Glutamatergic neuron (in vitro differentiated cells): ENCODE measurements at regions not wholly inside any gene's neighbourhood (a gene's known extent, or its start where the extent isn't known, plus 50 kb on each side); places are given as distances from the start of the nearest gene placed in this dataset.
A peak's percentile ranks its signal among the peaks of the same experiment; 100 is the strongest.

Experiments used
- DNase-seq: peaks from one replicate; pipeline ENCODE4 v3.0.0; 2022
- H3K27ac Mint-ChIP-seq: one replicate; pipeline ENCODE4 v1.8.0; 2020; ENCODE audit warnings: mild to moderate bottlenecking, mixed read lengths, inconsistent platforms; ENCODE audit not compliant: unreplicated experiment
- H3K27me3 Mint-ChIP-seq: one replicate; pipeline ENCODE4 v1.8.0; 2020; ENCODE audit warnings: mild to moderate bottlenecking, moderate library complexity, mixed read lengths, inconsistent platforms; ENCODE audit not compliant: unreplicated experiment
- H3K36me3 Mint-ChIP-seq: one replicate; pipeline ENCODE4 v1.8.0; 2020; ENCODE audit warnings: mild to moderate bottlenecking, mixed read lengths, inconsistent platforms; ENCODE audit not compliant: unreplicated experiment
- H3K4me1 Mint-ChIP-seq: one replicate; pipeline ENCODE4 v1.8.0; 2020; ENCODE audit warnings: mild to moderate bottlenecking, low read depth, mixed read lengths, inconsistent platforms; ENCODE audit not compliant: unreplicated experiment
- H3K4me3 Mint-ChIP-seq: one replicate; pipeline ENCODE4 v1.8.0; 2020; ENCODE audit warnings: mild to moderate bottlenecking, mixed read lengths, inconsistent platforms; ENCODE audit not compliant: unreplicated experiment
- H3K9me3 Mint-ChIP-seq: one replicate; pipeline ENCODE4 v1.8.0; 2020; ENCODE audit warnings: mild to moderate bottlenecking, moderate library complexity, mixed read lengths, inconsistent platforms; ENCODE audit not compliant: unreplicated experiment
- CTCF ChIP-seq: fragments of 200-600 bp; sonication (generic); IDR thresholded peaks from one replicate; pipeline ENCODE4 v1.5.0; 2021; ENCODE audit not compliant: partially characterized antibody, unreplicated experiment

GRCh38 chr7:46352004-46352954 is 431.2 kb upstream of the IGFBP3 start:
- Mint-ChIP-seq H3K4me1 (peaks cover 2% of the 10 kb centered on the region), H3K27me3 (peaks cover 2% of the 10 kb centered on the region), H3K36me3 (no peaks in the 10 kb centered on the region), H3K9me3 (no peaks in the 10 kb centered on the region), H3K27ac (no peak overlapping the region), H3K4me3 (no peak overlapping the region)
- DNase-seq, result peak; percentile 42
- peak; percentile 55 for TF ChIP-seq CTCF

GRCh38 chr7:46349490-46349889 is 428.4 kb upstream of the IGFBP3 start:
- Mint-ChIP-seq H3K4me3 (no peak overlapping the region), H3K27ac (no peak overlapping the region), H3K36me3 (no peaks in the 10 kb centered on the region), H3K4me1 (peaks cover 2% of the 10 kb centered on the region), H3K27me3 (peaks cover 2% of the 10 kb centered on the region), H3K9me3 (no peaks in the 10 kb centered on the region)
- TF ChIP-seq CTCF, result no peak
- DNase-seq, result no peak

- no peak for DNase-seq
- H3K4me3 Mint-ChIP-seq, result no peak overlapping the region
- H3K27ac Mint-ChIP-seq, result no peak overlapping the region
- peaks cover 3% of the 10 kb centered on the region for H3K9me3 Mint-ChIP-seq
- H3K36me3 Mint-ChIP-seq, result no peaks in the 10 kb centered on the region
- H3K27me3 Mint-ChIP-seq, result peaks cover 1% of the 10 kb centered on the region
- no peak for TF ChIP-seq CTCF
- no peaks in the 10 kb centered on the region for H3K4me1 Mint-ChIP-seq
Measured at GRCh38 chr7:46344533-46344932, 423.5 kb upstream of the IGFBP3 start.

GRCh38 chr7:46343802-46344201 is 422.7 kb upstream of the IGFBP3 start:
- DNase-seq, result no peak
- no peaks in the 10 kb centered on the region for H3K36me3 Mint-ChIP-seq
- no peak overlapping the region for H3K4me3 Mint-ChIP-seq
- peaks cover 3% of the 10 kb centered on the region for H3K9me3 Mint-ChIP-seq
- no peaks in the 10 kb centered on the region for H3K4me1 Mint-ChIP-seq
- peaks cover 3% of the 10 kb centered on the region for H3K27me3 Mint-ChIP-seq
- H3K27ac Mint-ChIP-seq, result no peak overlapping the region
- TF ChIP-seq CTCF, result no peak

GRCh38 chr7:46322937-46323336 is 401.9 kb upstream of the IGFBP3 start:
- no peak for TF ChIP-seq CTCF
- Mint-ChIP-seq H3K27ac (no peak overlapping the region), H3K4me1 (no peaks in the 10 kb centered on the region), H3K27me3 (peaks cover 1% of the 10 kb centered on the region), H3K36me3 (no peaks in the 10 kb centered on the region), H3K4me3 (no peak overlapping the region), H3K9me3 (no peaks in the 10 kb centered on the region)
- no peak for DNase-seq
